ENCODE measurements at regions not wholly inside any gene's neighbourhood (a gene's known extent, or its start where the extent isn't known, plus 50 kb on each side); places are given as distances from the start of the nearest gene placed in this dataset.

- no peak for DNase-seq (ENCODE audit: low read depth, low spot score)
Observed at GRCh38 chr4:36493251-36493650, 211.8 kb downstream of the DTHD1 start.

GRCh38 chr4:36494016-36494415, 212.6 kb downstream of the DTHD1 start:
- no peak for DNase-seq (ENCODE audit: low read depth, low spot score)

- no peak for DNase-seq (ENCODE audit: low read depth, low spot score)
Observed at GRCh38 chr4:36494747-36495146, 213.3 kb downstream of the DTHD1 start.

DNA sequence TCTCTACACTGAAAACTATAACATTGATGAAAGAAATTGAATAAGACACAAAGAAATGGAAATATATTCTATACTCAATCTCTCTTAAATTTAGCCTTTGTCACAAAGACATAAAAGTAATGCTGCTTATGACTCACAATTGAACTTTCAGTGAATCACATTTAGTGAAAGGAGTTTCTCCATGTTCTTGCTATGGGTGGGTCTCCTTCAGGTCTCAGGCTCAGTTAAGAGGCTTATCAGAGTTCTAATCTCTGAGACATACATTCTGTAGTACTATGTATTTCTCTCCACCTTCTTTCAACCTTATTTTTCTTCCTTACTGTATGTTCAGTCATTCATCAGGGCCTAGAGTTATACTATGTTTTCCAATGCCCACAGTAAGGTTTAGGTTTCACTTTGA, 220.9 kb downstream of the DTHD1 start:
- DNase-seq (ENCODE audit: low read depth, low spot score), result no peak

DNA sequence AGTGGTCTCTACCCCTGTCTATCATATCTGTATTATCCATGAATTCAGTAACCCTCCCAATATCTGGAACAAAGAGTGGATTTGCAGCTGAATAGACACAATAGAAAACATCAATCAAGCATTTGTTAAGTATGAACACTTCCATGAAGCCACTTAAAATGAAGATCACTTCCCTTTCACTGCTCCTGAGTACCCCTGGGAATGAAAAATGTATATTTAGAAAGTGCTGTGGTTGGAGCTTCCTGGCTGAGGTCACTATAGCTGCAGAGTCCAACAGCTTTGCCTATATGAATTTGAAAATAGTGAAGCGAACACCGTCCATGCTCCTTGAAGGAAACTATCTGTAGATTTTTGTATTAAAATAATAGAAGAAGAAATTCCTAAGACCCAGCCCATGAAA, 227.0 kb downstream of the DTHD1 start:
- DNase-seq (ENCODE audit: low read depth, low spot score), result no peak

GRCh38 chr4:36509845-36510244, 228.4 kb downstream of the DTHD1 start:
- no peak for DNase-seq (ENCODE audit: low read depth, low spot score)

GRCh38 chr4:36511785-36512184, 230.4 kb downstream of the DTHD1 start:
- DNase-seq (ENCODE audit: low read depth, low spot score), result no peak

GRCh38 chr4:36516522-36517095, 235.2 kb downstream of the DTHD1 start:
- no peak for DNase-seq (ENCODE audit: low read depth, low spot score)

DNA sequence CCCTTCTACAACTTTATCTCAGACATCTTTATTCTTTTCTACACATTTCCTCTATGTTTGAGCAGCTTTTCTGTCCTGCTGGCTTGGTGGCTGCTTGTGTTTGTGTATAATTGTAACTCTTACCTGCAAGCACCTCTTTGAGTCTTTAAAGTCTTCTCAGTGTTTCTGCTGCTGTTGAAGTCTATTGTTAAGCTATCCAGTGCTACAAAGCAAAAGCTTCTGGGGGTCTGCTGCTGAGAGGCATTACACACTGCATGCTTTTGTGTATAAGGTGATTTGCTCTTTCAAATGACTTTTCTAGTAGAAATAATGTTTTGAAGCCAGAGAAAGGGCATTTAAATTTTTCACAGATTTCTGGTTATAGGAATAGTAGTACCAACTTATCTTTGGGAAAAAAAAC, 241.8 kb downstream of the DTHD1 start:
- peak; percentile 4 for DNase-seq (ENCODE audit: low read depth, low spot score)

DNA sequence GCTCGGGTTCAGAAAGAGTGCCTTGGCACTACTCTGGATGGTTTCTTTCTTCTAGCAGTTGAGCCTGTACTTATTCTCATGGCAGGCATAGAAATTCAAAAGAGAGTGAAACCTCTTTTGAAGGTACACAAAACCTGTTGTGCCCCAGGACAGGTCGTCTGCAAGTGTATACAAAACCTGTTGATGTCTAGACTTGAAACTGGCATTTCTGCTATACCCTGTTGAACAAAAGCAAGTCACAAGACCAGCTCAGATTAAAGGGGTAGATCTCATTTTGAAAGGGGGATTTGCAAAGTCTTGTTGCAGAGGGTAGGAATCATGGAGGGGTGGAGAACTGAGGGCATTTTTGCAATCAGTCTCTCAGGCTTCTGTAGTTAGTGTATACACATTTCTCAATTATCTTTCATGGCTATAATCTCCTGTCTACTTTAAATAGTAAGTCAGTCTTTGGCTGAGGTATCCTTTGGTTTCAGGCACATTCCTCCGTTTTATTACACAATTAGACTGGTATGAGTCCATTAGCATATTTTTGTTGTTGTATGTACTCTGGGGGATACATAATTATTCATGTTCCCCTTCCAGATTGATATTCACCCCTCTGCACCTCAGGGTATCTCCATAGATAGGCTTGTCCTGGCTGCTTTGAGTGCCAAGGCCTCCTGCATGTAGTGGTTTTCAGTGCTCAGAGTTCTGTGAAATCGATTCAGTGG, 251.4 kb downstream of the DTHD1 start:
- peak; percentile 2 for DNase-seq (ENCODE audit: low read depth, low spot score)

DNA sequence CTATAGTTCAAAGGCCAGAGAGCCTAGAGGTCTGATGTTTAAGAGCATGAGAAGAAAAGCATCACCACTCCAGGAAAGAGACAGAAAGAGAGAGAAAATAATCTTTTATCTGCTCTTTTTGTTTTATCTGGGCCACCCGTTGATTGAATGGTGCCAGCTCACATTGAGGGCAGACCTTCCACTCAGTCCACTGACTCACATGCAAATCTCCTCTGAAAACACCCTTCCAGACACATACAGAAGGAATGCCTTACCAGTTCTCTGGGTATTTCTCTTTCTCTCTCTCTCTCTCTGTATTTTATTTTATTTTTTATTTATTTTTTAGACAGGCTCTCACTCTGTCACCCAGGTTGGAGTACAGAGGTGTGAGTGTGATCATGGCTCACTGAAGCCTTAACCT, 252.5 kb downstream of the DTHD1 start:
- DNase-seq (ENCODE audit: low read depth, low spot score), result no peak

GRCh38 chr4:36547383-36547782, 266.0 kb downstream of the DTHD1 start:
- no peak for DNase-seq (ENCODE audit: low read depth, low spot score)

GRCh38 chr4:36549252-36549651, 267.8 kb downstream of the DTHD1 start:
- DNase-seq (ENCODE audit: low read depth, low spot score), result no peak

- no peak for DNase-seq (ENCODE audit: low read depth, low spot score)
Observed at GRCh38 chr4:36549992-36550391, 268.6 kb downstream of the DTHD1 start.

- DNase-seq (ENCODE audit: low read depth, low spot score), result no peak
Observed at GRCh38 chr4:36551697-36552214, 270.3 kb downstream of the DTHD1 start.

DNA sequence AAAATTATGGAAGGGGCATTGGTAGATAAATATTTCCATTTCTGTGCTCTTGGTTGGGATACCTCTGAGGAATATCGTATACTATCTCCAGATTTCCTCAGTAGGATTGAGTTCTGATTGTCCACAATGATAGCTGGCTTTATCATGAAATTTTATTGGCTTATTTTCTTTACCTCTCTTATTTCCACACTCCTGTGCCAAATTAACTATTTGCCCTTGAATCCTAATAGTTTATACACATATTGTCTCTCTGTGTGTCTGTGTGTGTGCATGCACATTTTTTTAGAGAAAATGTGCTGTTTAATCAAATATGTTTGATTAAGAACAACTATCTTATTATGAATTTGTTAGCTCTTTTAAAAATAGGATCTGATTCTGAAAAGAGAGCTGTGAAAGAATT, 271.6 kb downstream of the DTHD1 start:
- no peak for DNase-seq (ENCODE audit: low read depth, low spot score)

- no peak for DNase-seq (ENCODE audit: low read depth, low spot score)
Observed at GRCh38 chr4:36553453-36553852, 272.0 kb downstream of the DTHD1 start.

- DNase-seq (ENCODE audit: low read depth, low spot score), result no peak
Observed at GRCh38 chr4:36556984-36557383, 275.6 kb downstream of the DTHD1 start.

GRCh38 chr4:36568575-36568974, 287.2 kb downstream of the DTHD1 start:
- peak; percentile 5 for DNase-seq (ENCODE audit: low read depth, low spot score)

- no peak for DNase-seq (ENCODE audit: low read depth, low spot score)
Observed at GRCh38 chr4:36573441-36573840, 292.0 kb downstream of the DTHD1 start.

- no peak for DNase-seq (ENCODE audit: low read depth, low spot score)
Observed at GRCh38 chr4:36574816-36575215, 293.4 kb downstream of the DTHD1 start.

DNA sequence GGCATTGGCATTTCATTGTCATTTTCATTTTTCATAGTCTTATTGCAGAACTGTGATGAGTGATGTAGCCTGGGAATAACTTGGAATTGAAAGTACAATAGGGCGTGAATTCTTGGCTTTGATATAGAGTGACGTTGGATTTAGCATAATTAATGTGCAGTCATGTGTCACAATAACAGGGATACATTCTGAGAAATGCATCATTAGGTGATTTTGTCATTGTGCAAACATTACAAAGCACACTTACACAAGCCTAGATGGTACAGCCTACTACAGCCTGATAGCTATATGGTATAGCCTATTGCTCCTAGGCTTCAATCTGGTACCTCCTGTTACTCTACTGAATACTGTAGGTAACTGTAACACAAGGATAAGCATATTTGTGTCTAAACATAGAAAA, 300.8 kb downstream of the DTHD1 start:
- DNase-seq (ENCODE audit: low read depth, low spot score), result no peak

DNA sequence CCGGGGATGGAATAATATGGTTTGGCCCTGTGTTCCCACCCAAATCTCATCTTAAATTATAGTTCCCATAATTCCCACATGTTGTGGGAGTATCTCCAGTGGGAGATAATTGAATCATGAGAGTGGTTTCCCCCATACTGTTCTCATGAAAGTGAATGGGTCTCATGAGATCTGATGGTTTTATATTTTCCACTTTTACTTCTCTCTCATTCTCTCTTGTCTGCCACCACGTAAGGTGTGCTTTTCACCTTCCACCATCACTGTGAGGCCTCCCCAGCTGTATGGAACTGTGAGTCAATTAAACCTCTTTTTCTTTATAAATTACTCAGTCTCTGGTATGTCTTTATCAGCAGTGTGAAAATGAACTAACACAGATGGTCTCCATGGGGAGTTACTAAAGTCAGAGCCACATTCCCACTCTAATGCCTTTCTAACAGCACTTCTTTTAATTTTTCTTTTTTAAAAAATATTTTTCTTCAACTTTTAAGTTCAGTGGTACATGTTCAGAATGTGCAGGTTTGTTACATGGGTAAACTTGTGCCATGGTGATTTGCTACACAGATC, 306.6 kb downstream of the DTHD1 start:
- DNase-seq (ENCODE audit: low read depth, low spot score), result no peak
